ENCODE measurements at regions not wholly inside any gene's neighbourhood (a gene's known extent, or its start where the extent isn't known, plus 50 kb on each side); places are given as distances from the start of the nearest gene placed in this dataset.

DNA sequence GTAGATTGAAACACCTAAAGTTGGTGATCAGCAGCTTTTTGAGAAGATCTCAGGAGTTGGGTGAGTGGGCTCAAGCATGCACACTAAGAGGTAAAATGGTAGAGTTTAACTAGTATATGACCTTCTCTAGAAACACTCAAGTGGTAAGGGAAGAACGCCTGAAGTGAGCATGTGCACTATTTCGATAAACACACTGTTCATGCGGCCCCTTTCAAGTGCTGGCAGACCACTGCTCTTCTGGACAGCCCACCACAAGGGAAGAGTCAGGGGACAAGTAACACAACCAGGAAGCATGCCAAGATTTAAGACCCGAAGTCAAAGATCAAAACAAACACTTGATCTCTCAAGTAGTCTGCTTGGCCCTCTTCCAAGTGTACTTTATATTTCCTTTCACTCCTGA lies 519.5 kb upstream of the ZWINT start:
- TF ChIP-seq SIN3A (IDR thresholded peaks at IDR 0.05; ENCODE audit: borderline replicate concordance, low read depth, low read length), result no peak
- TF ChIP-seq NFIC (IDR thresholded peaks at IDR 0.05; ENCODE audit: borderline replicate concordance), result no peak
- TF ChIP-seq MXI1 (IDR thresholded peaks at IDR 0.05; ENCODE audit: low read depth, low read length), result no peak
- TF ChIP-seq TCF12 (IDR thresholded peaks at IDR 0.05), result no peak
- TF ChIP-seq, protein P1, sequence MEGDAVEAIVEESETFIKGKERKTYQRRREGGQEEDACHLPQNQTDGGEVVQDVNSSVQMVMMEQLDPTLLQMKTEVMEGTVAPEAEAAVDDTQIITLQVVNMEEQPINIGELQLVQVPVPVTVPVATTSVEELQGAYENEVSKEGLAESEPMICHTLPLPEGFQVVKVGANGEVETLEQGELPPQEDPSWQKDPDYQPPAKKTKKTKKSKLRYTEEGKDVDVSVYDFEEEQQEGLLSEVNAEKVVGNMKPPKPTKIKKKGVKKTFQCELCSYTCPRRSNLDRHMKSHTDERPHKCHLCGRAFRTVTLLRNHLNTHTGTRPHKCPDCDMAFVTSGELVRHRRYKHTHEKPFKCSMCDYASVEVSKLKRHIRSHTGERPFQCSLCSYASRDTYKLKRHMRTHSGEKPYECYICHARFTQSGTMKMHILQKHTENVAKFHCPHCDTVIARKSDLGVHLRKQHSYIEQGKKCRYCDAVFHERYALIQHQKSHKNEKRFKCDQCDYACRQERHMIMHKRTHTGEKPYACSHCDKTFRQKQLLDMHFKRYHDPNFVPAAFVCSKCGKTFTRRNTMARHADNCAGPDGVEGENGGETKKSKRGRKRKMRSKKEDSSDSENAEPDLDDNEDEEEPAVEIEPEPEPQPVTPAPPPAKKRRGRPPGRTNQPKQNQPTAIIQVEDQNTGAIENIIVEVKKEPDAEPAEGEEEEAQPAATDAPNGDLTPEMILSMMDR (IDR thresholded peaks at IDR 0.05), result no peak
- TF ChIP-seq, protein P2, sequence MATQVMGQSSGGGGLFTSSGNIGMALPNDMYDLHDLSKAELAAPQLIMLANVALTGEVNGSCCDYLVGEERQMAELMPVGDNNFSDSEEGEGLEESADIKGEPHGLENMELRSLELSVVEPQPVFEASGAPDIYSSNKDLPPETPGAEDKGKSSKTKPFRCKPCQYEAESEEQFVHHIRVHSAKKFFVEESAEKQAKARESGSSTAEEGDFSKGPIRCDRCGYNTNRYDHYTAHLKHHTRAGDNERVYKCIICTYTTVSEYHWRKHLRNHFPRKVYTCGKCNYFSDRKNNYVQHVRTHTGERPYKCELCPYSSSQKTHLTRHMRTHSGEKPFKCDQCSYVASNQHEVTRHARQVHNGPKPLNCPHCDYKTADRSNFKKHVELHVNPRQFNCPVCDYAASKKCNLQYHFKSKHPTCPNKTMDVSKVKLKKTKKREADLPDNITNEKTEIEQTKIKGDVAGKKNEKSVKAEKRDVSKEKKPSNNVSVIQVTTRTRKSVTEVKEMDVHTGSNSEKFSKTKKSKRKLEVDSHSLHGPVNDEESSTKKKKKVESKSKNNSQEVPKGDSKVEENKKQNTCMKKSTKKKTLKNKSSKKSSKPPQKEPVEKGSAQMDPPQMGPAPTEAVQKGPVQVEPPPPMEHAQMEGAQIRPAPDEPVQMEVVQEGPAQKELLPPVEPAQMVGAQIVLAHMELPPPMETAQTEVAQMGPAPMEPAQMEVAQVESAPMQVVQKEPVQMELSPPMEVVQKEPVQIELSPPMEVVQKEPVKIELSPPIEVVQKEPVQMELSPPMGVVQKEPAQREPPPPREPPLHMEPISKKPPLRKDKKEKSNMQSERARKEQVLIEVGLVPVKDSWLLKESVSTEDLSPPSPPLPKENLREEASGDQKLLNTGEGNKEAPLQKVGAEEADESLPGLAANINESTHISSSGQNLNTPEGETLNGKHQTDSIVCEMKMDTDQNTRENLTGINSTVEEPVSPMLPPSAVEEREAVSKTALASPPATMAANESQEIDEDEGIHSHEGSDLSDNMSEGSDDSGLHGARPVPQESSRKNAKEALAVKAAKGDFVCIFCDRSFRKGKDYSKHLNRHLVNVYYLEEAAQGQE (IDR thresholded peaks at IDR 0.05; ENCODE audit: low read depth, low read length), result no peak
- TF ChIP-seq FOXJ3 (CRISPR knock-in tag; IDR thresholded peaks at IDR 0.05), result no peak
- TF ChIP-seq, protein P3, sequence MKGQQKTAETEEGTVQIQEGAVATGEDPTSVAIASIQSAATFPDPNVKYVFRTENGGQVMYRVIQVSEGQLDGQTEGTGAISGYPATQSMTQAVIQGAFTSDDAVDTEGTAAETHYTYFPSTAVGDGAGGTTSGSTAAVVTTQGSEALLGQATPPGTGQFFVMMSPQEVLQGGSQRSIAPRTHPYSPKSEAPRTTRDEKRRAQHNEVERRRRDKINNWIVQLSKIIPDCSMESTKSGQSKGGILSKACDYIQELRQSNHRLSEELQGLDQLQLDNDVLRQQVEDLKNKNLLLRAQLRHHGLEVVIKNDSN (IDR thresholded peaks at IDR 0.05; ENCODE audit: borderline replicate concordance, low read depth), result no peak
